Stimulated activated memory B cell treated with anti-CD40 and anti-IgM and Interleukin-4, amounts not matched to agents 10 μg/mL and 1 μg/mL and 100 μg/mL, for 72 hours (primary cell): ENCODE measurements at regions not wholly inside any gene's neighbourhood (a gene's known extent, or its start where the extent isn't known, plus 50 kb on each side); places are given as distances from the start of the nearest gene placed in this dataset.
"Not testable (repeated sequence)": the region's sequence is repeated elsewhere in the genome, so short reads cannot be mapped to it uniquely, and the experiment has no call there.

Experiments
- ATAC-seq: fragments of 150-1000 bp; cut with Tn5 transposase; 2 replicates; pipeline ENCODE4 v1.10.0; 2021
- H3K27ac Mint-ChIP-seq: one replicate; pipeline ENCODE4 v1.8.0; 2022; ENCODE audit warnings: mild to moderate bottlenecking, mixed read lengths
- H3K27me3 Mint-ChIP-seq: one replicate; pipeline ENCODE4 v1.8.0; 2022; ENCODE audit warnings: mixed read lengths
- H3K36me3 Mint-ChIP-seq: one replicate; pipeline ENCODE4 v1.8.0; 2022; ENCODE audit warnings: mixed read lengths
- H3K4me1 Mint-ChIP-seq: one replicate; pipeline ENCODE4 v1.8.0; 2022; ENCODE audit warnings: mixed read lengths
- H3K4me3 Mint-ChIP-seq: one replicate; pipeline ENCODE4 v1.8.0; 2022; ENCODE audit warnings: mild to moderate bottlenecking, moderate library complexity, mixed read lengths
- H3K9me3 Mint-ChIP-seq: one replicate; pipeline ENCODE4 v1.8.0; 2022; ENCODE audit warnings: mixed read lengths

DNA sequence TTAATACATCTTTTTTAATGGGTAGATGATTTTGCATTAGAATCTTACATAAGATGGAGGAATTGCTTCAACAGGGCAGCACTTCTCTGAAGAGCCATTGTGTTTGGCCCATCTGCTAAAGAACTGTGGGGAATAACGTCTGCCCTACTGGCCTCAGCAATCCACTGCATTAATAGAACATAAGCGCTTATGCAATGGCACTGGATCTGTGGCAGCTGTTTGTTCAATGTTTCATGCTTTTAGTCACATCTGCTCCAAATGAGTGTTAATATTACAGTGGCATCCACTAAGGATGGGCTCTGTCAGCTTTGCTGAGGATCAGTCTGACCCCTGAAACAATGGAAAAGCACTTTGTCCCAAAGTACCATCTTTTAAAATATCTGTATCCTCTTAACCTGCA, 279.0 kb upstream of the GK2 start:
- peaks cover 7% of the 10 kb centered on the region for H3K4me1 Mint-ChIP-seq

DNA sequence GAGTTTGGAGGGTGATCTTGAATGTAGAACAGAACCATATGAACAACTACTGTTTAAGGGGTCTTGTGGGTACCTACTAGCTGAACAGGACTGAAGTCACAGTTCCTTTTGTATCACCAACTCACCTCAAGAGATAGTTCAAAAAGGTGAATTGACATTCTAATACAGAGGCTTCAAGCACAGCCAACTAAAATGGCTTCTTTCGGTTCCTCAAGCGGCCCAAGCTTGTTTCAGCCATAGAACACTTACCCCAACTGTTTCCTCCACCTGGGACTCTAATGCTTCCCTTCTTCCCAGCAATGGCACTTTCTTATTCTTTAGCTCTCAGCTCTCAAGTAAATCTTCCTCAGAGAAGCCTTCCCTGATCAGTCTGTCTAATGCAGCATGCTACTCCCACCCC, 277.5 kb upstream of the GK2 start:
- Mint-ChIP-seq H3K4me3 (no peak overlapping the region), H3K36me3 (no peaks in the 10 kb centered on the region), H3K4me1 (peaks cover 7% of the 10 kb centered on the region), H3K27me3 (no peaks in the 10 kb centered on the region), H3K9me3 (no peaks in the 10 kb centered on the region), H3K27ac (no peak overlapping the region)
- ATAC-seq, result no peak

More for the DNA sequence above, 279.0 kb upstream of the GK2 start:
- Mint-ChIP-seq H3K27me3 (peaks cover 2% of the 10 kb centered on the region), H3K27ac (no peak overlapping the region), H3K4me3 (no peak overlapping the region), H3K36me3 (no peaks in the 10 kb centered on the region), H3K9me3 (no peaks in the 10 kb centered on the region)
- ATAC-seq, result no peak

DNA sequence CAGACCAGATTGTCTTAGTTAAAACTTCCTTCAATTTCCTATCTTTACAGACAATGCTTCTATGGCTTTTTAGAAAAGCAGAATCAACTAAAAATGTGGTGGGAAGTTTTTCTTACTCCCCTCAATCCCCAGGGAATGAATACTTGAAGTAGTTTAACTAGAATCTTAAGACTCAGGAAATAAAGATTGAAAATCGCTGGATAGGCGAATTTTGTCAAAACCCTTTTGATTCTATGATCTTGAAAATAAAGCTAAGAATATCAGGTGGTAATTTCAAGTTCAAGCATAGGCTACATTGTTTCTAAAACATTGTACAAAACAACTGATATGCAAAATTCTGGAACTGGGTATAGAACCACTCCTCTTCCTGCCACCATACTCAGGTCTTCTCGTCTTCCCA, 276.5 kb upstream of the GK2 start:
- no peaks in the 10 kb centered on the region for H3K27me3 Mint-ChIP-seq
- no peak overlapping the region for H3K4me3 Mint-ChIP-seq
- ATAC-seq, result no peak
- H3K4me1 Mint-ChIP-seq, result peaks cover 12% of the 10 kb centered on the region
- H3K9me3 Mint-ChIP-seq, result no peaks in the 10 kb centered on the region
- no peaks in the 10 kb centered on the region for H3K36me3 Mint-ChIP-seq
- no peak overlapping the region for H3K27ac Mint-ChIP-seq

DNA sequence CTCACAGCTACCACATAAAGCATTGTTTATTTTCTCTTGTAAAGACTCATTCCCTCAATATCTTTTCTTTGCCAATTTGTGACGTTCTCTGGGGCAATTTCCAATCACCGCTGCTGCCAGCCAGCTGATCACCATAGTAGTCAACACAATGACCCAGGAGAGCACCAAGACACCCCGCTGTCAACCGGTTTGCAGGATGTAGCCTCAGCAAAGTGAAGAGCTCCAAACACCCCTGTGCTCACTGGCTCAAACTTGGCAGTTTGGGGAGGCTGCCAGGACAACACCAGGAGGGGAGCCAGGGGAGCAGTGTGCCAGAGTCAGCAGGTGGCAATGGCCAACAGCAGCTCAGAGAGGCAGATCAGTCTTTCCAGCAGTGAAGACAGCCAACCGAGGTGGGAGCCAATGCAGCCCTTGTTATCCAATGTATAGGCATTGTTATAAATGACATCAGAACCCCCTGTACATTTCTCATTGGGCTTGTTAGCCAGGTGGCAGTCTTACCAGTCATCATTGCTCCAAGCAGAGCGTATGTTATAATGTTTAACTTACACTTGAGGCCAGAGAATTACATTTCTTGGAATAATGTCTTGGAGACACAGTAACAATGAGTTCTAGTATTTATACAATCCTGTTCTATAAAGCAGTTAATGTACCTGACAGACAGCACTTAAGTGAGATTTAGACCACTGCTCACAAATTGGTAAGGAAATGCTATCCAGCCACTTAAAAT, 274.9 kb upstream of the GK2 start:
- Mint-ChIP-seq H3K27me3 (no peaks in the 10 kb centered on the region), H3K9me3 (no peaks in the 10 kb centered on the region), H3K36me3 (no peaks in the 10 kb centered on the region), H3K4me1 (peaks cover 16% of the 10 kb centered on the region), H3K4me3 (no peak overlapping the region), H3K27ac (no peak overlapping the region)
- no peak for ATAC-seq

DNA sequence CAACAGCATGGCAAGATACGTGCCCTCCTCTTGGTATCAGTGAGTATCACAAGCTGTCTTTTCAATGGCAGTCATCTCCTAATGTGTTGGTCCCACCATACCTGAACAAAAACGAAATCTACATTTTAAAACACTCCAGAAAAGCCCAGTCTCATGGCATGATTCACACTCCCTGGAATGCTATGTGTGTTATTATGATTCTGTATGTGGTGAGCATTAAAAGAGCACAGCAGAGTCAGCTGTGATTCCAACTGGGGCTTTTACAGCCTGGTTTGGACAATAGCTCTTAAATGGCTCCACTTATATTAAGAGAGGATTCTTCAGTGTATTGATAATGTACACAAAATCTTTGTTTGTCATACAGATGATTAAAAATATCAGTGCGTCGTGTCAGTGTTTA, 274.1 kb upstream of the GK2 start:
- Mint-ChIP-seq H3K27me3 (no peaks in the 10 kb centered on the region), H3K36me3 (no peaks in the 10 kb centered on the region), H3K9me3 (no peaks in the 10 kb centered on the region), H3K27ac (no peak overlapping the region), H3K4me3 (no peak overlapping the region), H3K4me1 (peaks cover 16% of the 10 kb centered on the region)
- no peak for ATAC-seq

DNA sequence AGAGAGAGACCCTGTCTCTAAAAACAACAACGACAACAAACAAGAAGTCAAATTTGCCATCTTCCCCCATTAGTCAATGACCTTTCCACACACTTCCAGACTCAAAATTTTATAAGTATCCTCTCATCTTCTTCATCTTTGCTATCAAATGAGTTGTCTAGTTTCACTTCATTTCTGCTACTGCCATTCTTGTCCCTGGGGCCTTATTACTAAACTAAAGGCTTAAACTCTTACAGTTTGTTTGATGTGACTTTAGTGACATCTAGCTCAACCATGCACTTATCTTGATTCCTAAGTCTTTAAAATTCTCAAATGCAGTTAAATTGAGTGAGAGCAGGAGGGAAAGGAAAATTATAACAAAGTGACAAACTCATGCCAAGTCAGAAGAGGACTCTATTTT, 271.8 kb upstream of the GK2 start:
- no peak for ATAC-seq
- H3K27me3 Mint-ChIP-seq, result no peaks in the 10 kb centered on the region
- peaks cover 10% of the 10 kb centered on the region for H3K4me1 Mint-ChIP-seq

DNA sequence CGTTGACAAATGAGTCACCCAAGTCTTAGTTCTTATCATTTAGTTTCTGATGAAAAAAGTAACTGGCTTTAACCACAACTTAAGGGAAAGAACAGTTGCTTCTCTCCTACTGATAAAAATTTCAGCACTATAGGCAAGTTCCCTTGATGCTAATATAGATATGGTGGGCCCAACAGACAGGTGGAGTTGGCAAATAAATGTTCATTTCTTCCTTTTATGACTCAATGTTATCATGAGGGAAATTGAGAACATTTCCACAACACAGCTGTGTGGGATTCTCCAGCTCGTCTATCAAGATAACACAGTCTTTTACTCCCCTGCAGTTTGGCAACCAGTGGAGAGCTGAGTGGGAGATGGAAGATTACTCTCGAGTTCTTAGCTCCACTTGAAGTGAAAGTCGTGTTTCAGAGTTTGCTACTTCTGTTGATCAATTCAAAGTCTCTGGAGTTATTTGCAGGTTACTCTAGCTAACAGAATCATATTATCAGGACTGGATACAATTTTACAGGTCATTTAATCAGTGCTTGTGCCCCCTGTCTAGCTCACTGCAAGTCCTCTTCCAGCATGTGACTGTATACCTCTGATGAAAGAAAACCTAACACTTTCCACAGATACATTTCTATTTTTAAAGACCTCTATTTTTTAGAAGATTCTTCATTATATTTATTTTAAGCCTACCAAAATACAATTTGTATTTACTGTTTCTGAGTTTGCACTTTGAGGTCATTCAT, 270.6 kb upstream of the GK2 start:
- Mint-ChIP-seq H3K27me3 (no peaks in the 10 kb centered on the region), H3K9me3 (no peaks in the 10 kb centered on the region), H3K36me3 (no peaks in the 10 kb centered on the region), H3K4me1 (peaks cover 17% of the 10 kb centered on the region), H3K4me3 (no peak overlapping the region), H3K27ac (no peak overlapping the region)
- no peak for ATAC-seq

More for the DNA sequence above, 271.8 kb upstream of the GK2 start:
- H3K9me3 Mint-ChIP-seq, result no peaks in the 10 kb centered on the region
- no peaks in the 10 kb centered on the region for H3K36me3 Mint-ChIP-seq
- H3K27ac Mint-ChIP-seq, result no peak overlapping the region
- no peak overlapping the region for H3K4me3 Mint-ChIP-seq

DNA sequence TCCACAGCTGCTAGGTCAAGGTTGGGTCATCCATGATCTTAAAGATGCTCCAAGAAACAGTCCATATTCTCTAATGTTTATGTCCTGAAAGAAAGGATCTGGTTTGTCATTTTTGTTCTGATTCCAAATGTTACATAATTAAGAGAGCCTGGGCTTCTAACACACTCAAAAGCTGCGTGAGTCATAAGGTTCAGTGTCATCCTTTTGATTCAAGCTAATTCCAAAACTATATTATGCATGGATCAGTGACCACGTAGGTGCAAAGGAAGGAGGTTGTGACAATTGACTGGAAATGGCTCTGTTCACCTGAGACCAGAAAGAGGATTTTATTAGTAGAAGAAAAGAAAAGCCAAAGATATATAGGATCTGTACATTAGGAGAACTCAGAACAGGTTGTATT, 268.7 kb upstream of the GK2 start:
- Mint-ChIP-seq H3K9me3 (peaks cover 7% of the 10 kb centered on the region), H3K36me3 (no peaks in the 10 kb centered on the region), H3K4me1 (peaks cover 18% of the 10 kb centered on the region), H3K27me3 (no peaks in the 10 kb centered on the region), H3K4me3 (no peak overlapping the region), H3K27ac (no peak overlapping the region)
- no peak for ATAC-seq

DNA sequence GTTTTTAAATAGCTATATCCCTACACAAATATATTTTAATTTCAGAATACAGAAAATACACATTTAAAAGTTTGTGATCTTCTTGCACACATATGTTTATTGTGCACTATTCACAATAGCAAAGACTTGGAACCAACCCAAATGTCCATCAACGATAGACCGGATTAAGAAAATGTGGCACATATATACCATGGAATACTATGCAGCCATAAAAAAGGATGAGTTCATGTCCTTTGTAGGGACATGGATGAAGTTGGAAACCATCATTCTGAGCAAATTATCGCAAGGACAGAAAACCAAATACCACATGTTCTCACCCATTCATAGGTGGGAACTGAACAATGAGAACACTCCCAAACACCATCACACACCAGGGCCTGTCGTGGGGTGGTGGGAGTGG, 266.9 kb upstream of the GK2 start:
- H3K27ac Mint-ChIP-seq, H3K4me3 Mint-ChIP-seq, ATAC-seq, H3K27me3 Mint-ChIP-seq, H3K36me3 Mint-ChIP-seq: not testable (repeated sequence)
- H3K4me1 Mint-ChIP-seq, result peaks cover 16% of the 10 kb centered on the region
- peaks cover 17% of the 10 kb centered on the region for H3K9me3 Mint-ChIP-seq

DNA sequence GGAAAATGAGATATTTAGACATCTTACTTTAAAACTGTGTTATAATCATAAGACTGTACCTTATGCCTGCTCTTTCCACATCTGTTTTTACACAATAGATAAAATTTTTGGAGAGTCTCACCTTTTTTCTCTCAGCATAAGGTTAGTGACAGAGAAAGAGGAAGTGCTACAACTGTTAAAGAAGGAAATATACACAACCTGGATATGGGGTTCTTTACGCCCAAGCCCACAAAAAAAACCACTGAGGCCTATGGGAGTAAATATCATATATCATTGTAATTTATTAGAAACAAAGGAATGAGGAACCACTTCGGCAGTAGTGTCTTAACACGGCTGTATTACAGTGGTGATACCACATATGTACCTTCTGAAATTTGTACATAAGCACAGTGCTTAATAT, 265.9 kb upstream of the GK2 start:
- Mint-ChIP-seq H3K4me1 (peaks cover 9% of the 10 kb centered on the region), H3K9me3 (peaks cover 22% of the 10 kb centered on the region), H3K36me3 (peaks cover 8% of the 10 kb centered on the region), H3K27me3 (no peaks in the 10 kb centered on the region), H3K4me3 (no peak overlapping the region), H3K27ac (peak overlapping the region; percentile 32)
- peak; percentile 50 for ATAC-seq

DNA sequence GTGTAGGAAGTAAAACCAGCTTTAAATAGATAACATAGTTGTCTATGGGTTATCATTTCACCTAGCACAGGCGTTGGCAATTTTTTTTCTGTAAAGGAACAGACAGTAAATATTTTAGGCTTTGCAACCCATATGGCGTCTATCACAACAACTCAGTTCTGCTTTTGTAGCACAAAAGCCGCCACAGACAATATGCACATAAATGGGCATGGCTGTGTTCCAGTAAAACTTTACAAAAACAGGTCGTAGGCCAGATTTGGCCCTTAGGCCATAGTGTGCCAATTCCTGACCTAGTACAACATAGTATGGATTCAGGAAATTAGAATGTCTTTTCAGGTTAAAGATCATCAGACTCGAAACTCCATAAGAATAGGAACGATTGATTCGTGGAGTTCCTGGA, 265.3 kb upstream of the GK2 start:
- Mint-ChIP-seq H3K4me3 (no peak overlapping the region), H3K27ac (peak overlapping the region; percentile 32), H3K9me3 (peaks cover 27% of the 10 kb centered on the region), H3K27me3 (no peaks in the 10 kb centered on the region), H3K36me3 (peaks cover 11% of the 10 kb centered on the region), H3K4me1 (peaks cover 9% of the 10 kb centered on the region)
- ATAC-seq, result no peak

DNA sequence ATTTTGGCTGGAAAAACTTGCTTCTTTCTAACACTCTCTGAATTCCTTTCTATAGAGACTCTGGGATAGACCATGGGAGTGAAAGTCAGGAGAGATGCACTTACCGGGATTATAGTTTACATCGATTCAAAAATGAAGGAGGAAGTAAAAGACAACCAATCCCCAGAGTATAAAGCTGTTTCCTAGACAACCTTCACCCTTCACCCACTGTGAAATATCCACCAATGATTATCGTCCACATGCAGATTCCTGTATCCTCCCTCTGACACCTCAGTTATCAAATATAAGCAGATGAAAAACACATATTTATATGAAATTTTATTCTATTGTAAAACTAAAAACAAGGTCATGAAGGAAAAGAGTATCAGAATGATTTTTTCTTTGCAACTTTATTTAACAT, 258.8 kb upstream of the GK2 start:
- Mint-ChIP-seq H3K4me1 (peaks cover 8% of the 10 kb centered on the region), H3K9me3 (peaks cover 20% of the 10 kb centered on the region), H3K36me3 (peaks cover 11% of the 10 kb centered on the region), H3K4me3 (no peak overlapping the region), H3K27me3 (no peaks in the 10 kb centered on the region), H3K27ac (no peak overlapping the region)
- no peak for ATAC-seq

DNA sequence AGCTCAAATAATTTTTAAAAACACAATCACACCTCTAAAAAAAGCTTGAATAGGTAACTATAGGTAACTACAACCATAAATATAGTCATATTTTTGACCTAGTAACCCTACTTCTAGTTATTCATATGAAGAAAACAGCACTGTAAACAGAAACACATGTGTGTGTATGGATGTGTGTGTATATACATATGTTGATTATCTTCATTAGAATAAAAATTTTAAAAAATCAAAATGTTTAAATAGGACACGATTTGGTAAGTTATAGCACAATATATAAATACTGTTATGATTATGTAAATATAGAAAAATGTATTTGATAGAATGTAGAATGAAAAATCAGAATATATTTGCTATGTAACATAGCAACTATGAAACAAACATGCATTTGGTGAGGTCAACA, 258.1 kb upstream of the GK2 start:
- H3K9me3 Mint-ChIP-seq, result peaks cover 17% of the 10 kb centered on the region
- peaks cover 8% of the 10 kb centered on the region for H3K4me1 Mint-ChIP-seq
- no peak overlapping the region for H3K27ac Mint-ChIP-seq
- peaks cover 11% of the 10 kb centered on the region for H3K36me3 Mint-ChIP-seq
- no peak overlapping the region for H3K4me3 Mint-ChIP-seq
- H3K27me3 Mint-ChIP-seq, result no peaks in the 10 kb centered on the region
- no peak for ATAC-seq

DNA sequence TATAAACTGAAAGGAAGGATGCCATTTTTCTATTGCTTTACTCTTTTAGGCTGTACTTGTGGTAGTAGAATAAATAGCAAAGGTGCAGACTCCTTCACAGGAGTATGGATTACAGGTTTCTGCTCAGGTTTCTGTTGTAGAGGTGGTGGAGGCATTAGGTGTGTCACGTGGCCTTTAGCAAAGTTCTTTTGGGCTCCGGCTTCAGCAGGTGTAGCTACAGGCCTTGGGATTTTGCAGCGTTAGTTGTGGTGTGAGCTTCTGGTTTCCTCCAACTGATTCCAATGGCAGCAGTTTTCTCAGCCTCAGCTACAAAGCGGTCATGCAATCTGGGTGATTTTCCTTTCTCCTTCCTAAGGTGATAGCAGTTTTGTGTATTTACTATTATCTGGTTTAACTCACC, 255.8 kb upstream of the GK2 start:
- Mint-ChIP-seq H3K36me3 (peaks cover 3% of the 10 kb centered on the region), H3K4me1 (peaks cover 8% of the 10 kb centered on the region), H3K4me3 (no peak overlapping the region), H3K27ac (no peak overlapping the region), H3K27me3 (no peaks in the 10 kb centered on the region), H3K9me3 (peaks cover 9% of the 10 kb centered on the region)
- ATAC-seq, result no peak

DNA sequence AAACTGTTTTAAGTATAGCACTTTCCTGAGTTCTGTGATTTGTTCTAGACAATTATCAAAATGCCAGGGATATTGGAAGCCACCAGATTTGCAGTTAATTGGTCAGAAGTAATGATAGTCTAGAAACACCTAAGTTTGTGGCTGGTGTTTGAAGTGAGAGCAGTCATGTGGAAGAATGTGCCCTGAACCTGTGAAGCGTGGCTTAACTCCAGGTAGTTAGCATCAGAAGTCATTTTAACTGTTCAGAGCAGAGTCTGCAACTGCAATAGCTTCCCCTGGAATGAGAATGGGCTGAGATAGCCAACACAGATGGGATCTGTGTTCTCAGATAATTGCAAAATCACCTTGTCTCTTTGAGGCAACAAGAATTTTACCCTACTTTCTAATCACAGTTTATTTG, 255.1 kb upstream of the GK2 start:
- ATAC-seq, result peak; percentile 67
- Mint-ChIP-seq H3K36me3 (no peaks in the 10 kb centered on the region), H3K9me3 (peaks cover 5% of the 10 kb centered on the region), H3K4me1 (peaks cover 8% of the 10 kb centered on the region), H3K27me3 (no peaks in the 10 kb centered on the region), H3K4me3 (no peak overlapping the region), H3K27ac (no peak overlapping the region)

DNA sequence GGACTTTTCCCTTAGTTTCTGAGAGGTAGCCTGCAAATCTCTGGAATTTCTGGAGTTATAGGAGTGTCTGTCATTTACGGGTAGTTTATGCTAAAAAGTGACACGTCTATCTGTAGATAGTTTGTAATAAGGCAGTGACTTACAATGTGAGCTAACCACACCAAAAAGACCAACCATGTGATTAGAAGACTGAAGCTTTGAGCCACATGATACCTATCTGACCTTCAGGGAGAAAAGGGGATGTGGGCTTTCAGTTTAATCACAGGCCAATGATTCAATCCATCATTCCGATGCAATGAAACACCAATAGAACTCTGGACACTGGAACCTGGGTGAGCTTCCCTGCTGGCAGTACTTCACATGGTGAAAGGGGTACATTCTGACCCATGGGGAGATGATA, 254.6 kb upstream of the GK2 start:
- H3K27me3 Mint-ChIP-seq, result no peaks in the 10 kb centered on the region
- no peak overlapping the region for H3K27ac Mint-ChIP-seq
- H3K4me3 Mint-ChIP-seq, result no peak overlapping the region
- ATAC-seq, result peak; percentile 59
- no peaks in the 10 kb centered on the region for H3K36me3 Mint-ChIP-seq
- H3K9me3 Mint-ChIP-seq, result peaks cover 5% of the 10 kb centered on the region
- H3K4me1 Mint-ChIP-seq, result peaks cover 8% of the 10 kb centered on the region
